ENCODE measurements at regions not wholly inside any gene's neighbourhood (a gene's known extent, or its start where the extent isn't known, plus 50 kb on each side); places are given as distances from the start of the nearest gene placed in this dataset.
"Not testable (repeated sequence)": the region's sequence is repeated elsewhere in the genome, so short reads cannot be mapped to it uniquely, and the experiment has no call there.

DNA sequence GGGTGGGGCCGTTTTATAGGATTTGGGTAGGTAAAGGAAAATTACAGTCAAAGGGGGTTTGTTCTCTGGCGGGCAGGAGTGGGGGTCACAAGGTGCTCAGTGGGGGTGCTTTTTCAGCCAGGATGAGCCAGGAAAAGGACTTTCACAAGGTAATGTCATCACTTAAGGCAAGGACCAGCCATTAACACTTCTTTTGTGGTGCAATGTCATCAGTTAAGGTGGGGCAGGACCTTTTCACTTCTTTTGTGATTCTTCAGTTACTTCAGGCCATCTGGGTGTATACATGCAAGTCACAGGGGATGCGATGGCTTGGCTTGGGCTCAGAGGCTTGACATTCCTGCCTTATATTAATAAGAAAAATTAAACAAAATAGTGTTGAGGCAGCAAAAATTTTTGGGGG, 200.1 kb upstream of the TRPC7 start:
- TF ChIP-seq, protein P1, sequence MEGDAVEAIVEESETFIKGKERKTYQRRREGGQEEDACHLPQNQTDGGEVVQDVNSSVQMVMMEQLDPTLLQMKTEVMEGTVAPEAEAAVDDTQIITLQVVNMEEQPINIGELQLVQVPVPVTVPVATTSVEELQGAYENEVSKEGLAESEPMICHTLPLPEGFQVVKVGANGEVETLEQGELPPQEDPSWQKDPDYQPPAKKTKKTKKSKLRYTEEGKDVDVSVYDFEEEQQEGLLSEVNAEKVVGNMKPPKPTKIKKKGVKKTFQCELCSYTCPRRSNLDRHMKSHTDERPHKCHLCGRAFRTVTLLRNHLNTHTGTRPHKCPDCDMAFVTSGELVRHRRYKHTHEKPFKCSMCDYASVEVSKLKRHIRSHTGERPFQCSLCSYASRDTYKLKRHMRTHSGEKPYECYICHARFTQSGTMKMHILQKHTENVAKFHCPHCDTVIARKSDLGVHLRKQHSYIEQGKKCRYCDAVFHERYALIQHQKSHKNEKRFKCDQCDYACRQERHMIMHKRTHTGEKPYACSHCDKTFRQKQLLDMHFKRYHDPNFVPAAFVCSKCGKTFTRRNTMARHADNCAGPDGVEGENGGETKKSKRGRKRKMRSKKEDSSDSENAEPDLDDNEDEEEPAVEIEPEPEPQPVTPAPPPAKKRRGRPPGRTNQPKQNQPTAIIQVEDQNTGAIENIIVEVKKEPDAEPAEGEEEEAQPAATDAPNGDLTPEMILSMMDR (IDR thresholded peaks at IDR 0.05), result not testable (repeated sequence)
- TF ChIP-seq EP300 (IDR thresholded peaks at IDR 0.05), result not testable (repeated sequence)

Data from tibial nerve (tissue), 4 donors.